Amygdala (tissue), 56 donors: ENCODE measurements at regions not wholly inside any gene's neighbourhood (a gene's known extent, or its start where the extent isn't known, plus 50 kb on each side); places are given as distances from the start of the nearest gene placed in this dataset.
"Not testable (repeated sequence)": the region's sequence is repeated elsewhere in the genome, so short reads cannot be mapped to it uniquely, and the experiment has no call there.

Experiments used
- DNase-seq, 56 donors: peaks; one replicate each; lab custom pipeline; 2025; lab: John Stamatoyannopoulos, UW

DNA sequence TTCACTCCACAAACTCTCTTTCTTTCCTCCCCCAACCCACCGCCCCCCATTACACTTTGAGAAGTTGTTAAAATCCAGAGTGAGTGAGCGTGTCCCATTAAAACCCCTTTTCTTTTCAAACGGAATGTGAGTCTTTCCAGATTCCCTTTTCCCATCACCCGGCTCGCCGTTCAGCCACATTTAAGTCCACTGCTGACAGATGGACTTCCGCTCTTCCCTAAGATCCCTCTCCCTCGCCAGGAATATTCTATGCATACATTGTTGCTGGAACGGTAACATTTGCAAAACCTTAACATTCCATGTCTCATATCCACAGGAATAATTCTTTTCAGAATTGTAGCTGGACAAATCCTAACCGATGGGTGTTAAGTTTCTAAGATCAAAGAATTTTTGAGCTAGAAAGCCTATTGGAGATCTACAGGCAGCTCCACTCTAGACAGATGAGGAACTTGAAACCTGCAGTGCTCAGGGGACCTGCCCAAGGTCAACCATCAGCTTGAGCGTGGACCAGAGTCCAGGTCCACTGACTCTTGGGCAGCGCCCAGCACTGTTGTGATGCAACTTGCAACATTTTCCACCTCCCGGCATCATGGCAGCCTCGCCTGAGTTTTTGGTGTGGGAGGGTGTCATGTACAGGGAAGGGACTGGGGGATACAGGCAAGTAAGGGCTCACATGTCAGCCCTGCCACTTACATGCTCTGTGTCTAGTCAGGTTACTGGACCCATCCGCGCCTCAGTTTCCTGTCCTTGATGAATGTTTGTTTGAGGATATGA is 500.1 kb downstream of the CCDC171 start:
- DNase-seq = no peak

GRCh38 chr9:16057541-16057940 is 504.7 kb downstream of the CCDC171 start:
- no peak for DNase-seq

DNA sequence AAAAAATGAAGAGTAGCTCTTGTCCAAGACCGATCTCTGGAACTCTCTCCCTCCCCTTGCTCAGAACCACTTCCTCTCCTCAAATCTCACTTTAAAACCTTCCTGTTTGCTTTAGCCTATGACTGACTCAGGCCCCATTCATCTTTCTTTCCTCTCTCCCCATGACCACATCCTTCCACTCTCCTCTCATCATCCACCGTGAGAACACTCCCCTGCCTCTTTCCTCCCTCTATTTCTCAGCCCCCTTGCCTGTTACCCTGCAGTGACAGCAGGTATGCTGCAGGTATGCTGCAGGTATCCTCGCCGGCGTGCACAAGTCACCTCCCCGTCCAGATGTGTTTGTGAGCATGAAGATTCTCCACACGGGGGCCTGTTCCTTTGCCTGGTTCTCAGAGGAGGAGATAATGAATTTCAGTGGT is 505.3 kb downstream of the CCDC171 start:
- DNase-seq = no peak

DNA sequence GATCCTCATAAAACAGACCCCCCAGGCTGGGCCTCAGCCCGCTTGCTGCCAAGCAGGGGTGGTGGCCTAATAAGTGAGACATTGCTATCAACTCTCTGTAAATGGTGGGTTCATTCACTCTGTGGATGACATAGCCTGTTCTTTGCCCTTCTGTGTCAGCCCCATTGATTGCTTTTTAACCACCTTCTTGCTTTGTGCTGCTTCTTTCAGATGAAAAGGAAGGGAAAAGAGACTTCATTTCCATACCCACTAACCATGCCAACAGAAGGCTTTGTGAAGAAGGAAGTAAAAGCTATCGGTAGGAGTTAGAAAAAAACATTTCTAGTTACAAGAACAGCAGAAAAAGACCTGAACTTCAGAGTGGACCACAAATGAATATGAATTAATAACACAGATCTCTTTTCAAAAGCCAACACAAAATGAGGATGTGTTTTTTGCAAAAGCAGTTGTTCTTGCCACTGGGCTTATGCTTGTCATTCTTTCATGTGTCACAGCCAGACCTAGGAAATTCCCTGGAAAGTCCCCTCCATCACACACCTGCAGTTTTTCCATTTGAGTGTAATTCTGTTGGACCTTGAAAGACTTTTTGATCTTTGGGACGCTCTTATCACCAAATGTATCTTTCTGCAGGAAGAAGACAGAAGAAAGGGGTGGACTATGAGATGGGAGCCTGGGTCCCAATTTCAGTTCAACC is 507.7 kb downstream of the CCDC171 start:
- DNase-seq = no peak

DNA sequence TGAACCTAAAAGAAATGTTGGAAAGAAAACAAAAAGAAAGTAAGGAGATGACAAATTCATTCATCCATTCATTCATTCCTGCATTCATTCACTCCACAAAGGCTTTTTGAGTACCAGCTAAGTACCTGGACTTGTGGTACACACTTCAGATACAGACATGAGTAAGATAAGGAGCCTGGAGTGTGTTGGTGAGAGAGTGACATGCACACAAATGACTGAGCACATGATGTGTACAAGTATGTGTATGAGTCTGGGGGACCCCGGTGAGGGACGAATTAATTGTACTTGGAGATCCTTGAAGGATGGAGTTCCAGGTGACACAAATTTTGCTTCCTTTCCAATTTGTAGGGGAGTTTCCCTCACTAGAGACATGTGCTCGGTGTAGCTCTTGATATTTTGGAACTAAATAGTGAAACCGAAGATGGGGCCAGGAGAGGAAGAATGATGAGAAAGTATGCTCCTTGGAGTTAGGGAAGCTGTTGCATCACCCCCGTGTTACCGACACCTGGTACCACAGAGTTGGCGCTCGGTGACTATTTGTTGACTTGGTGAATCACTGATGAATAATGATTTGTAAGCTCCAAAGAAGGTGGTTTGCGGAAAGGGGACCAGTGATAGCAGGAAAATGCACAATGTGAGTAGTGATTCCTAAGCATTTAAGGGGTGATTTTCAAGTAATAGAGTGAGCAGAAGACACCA is 509.8 kb downstream of the CCDC171 start:
- DNase-seq = no peak

DNA sequence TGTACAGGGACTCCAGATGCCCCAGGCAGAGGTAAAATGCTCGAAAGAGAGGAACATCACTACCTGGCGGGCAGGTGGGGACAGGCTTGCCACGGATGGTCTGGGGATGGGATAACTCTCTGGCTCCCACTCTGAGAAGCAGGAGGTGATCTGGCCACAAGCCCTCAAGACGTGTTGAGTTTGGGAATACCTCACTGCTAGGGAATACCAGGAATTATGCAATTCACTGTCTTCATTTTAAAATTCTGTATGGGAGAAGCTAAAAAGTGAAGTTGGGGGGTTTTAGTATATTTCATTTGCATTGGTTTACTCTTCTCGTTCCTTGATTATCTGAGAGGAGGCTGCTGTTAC is 510.4 kb downstream of the CCDC171 start:
- no peak for DNase-seq

- no peak for DNase-seq
Observed at GRCh38 chr9:16064771-16065170, 511.9 kb downstream of the CCDC171 start.

DNA sequence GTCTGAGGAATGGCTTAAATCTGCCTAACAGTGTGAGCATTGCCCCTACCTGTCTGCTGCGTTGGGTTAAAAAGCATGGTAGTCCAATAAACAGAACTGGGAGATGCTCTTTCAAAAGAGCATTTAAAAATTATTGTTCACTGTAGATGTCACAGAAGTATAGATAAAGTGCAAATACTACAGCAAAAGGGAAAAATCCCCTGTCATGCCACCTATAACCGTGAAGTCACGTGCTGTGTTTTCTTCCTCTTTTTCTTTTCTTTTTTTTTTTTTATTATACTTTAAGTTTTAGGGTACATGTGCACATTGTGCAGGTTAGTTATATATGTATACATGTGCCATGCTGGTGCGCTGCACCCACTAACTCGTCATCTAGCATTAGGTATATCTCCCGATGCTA is 513.4 kb downstream of the CCDC171 start:
- DNase-seq = not testable (repeated sequence)

DNA sequence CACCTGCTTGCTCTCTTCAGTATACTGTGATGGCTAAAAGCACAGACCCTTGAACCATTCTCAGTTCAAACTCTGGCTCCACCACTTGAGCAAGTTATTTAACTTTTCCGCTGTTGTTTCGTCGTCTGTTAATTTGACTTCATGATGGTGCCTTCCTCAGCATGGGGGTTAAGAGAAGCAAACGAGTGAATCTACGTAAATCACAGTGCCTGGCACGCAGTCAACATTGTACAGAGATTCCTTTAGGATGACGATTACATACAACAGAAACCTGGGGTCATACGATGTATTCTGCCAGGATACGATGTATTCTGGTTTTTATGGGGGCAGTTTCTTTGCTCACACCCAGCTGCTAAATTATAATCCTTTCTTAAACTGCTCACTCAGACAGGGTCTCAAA is 515.6 kb downstream of the CCDC171 start:
- no peak for DNase-seq

- DNase-seq = no peak
Observed at GRCh38 chr9:16069249-16069648, 516.4 kb downstream of the CCDC171 start.

DNA sequence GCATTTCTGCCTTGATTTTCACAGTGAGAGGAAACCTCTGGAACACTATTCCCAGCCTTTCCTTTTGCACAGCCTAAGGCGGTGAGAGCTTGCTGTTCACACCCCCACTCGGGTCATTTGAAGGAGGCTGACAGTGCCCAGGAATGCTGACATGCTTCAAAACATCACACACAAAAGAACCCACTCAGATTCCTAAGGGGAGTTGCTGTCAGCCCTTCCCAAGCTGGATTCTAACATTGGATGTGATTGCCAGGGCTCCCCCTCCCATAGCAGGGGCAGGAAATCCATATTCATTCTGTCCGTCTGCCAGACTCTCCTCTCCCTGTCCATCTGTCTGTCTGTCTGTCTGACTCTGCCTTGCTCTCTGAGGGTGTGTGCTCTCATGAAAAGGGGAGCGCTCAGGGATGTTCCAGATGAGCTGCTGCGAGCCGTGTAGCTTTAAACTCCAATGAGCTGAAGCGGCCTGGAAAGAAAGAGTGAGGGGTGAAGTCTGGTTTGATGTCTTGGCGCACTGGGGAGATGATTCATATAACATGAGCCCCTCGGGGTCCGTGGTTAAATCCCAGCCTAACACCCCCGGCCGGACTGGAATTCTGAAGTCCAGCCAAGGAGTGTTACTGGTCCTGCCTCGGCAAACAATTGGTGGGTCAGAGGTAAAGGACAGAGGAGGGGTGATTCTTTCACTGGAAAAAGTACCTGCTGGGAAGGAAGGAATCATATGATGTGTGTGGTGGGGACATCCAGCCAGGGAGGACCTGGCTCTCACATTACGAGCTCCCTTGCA is 517.0 kb downstream of the CCDC171 start:
- no peak for DNase-seq

DNA sequence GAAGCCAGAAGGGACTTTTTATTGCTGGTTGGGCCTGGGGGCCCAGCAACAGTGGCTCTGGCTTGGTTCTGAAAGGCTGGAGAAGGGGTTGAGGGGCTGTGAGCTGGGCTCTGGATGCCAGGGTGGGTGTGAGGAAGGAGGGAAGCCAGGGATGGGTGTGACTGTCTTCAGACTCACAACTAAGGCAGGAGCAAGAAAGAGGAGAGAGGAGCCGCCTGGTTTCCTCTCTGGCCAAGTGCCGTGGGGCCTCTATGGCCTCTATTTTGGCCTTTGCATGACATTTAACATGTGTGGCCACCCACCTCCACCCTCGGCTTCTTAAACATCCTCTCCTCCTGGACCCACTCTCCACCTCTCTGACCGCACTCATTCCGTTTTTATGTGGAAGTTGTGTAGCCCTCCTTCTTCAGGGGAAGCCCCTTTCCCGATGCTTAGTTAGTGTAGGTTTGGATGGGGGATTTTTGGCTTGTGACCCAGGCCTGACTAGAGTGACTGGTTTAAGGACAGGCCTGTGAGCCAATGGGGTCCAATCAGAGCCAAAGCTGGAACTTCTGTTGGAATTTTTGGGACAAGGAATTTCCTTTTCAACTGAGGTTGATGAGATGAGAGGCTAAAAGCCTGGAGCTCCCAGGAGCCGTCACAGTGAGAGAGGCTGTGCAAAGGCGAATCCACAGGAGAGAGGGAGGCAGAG is 517.8 kb downstream of the CCDC171 start:
- no peak for DNase-seq

GRCh38 chr9:16071400-16071799 is 518.6 kb downstream of the CCDC171 start:
- no peak for DNase-seq

GRCh38 chr9:16074963-16075362 is 522.1 kb downstream of the CCDC171 start:
- DNase-seq = no peak

DNA sequence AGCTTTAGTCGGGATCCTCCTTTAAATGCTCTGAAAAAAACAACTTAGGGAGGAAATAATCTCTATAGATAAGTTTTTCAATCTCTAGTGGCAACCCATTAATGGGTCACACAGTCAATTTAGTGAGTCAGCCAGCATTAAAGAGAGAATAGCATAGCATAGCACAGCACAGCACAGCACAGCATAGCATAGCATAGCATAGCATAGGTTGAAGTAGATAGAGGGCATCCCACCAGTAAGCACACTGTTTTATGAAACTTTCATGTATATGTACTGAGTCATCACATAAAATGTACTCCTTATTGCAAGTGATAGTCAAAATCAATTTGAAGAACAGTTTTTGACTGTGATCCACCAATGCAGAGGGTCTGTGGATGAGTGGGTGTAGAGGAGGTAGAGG is 522.9 kb downstream of the CCDC171 start:
- DNase-seq = no peak

DNA sequence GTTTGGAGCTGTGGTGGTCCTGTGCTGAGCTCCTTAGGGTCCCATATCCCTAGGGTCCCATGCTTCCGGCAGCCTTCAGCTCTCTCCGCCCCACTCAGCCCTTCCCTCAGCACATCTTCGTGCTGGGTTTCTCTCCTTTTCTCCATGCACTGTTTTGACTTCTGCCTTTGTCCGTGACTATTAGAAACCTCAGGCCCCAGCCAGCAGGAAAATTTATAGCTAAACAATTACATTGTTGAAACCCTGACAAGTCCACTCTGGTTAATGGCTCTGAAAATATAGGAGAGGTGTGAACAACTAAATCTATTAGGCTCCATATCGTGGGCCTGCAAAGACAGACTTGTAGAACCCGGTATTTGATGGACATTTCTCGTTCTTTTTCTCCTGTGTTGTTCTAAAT is 523.7 kb downstream of the CCDC171 start:
- no peak for DNase-seq

- no peak for DNase-seq
Observed at GRCh38 chr9:16082796-16083195, 530.0 kb downstream of the CCDC171 start.

- no peak for DNase-seq
Observed at GRCh38 chr9:16085167-16085726, 532.4 kb downstream of the CCDC171 start.

DNA sequence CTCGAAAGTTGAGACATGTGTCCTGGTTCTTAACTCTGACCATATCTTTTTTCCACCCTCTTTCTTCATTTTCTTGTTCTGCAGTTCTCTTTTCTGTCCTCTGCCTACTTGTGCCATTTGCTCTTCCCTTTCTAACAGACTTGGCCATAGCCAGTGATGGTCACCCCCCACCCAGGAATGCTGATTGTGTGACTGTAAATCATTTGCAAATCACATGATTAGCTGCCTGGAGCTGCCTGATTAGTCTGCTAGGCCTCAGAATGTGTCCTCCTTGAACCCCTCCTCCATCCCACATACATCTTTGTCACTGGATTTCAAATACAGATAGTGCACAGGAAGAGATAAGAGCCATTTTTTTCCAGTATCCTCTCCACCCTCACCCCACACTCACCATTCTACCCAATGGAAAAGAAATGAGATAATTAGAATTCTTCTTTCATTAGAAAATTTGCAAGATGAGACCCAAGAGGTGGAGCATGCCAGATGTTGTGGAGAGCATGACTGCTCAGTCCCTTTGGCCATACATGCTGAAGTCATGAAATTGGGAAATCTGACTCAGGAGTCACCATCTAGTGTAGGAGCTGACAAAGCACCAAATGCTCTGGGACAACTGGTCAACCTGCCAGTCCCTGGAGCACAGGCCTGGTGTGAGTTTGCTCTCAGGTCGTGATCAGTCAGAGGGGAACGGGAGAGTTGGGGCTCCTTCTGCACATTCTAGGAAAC is 538.2 kb downstream of the CCDC171 start:
- DNase-seq = no peak
